ENCODE measurements at regions not wholly inside any gene's neighbourhood (a gene's known extent, or its start where the extent isn't known, plus 50 kb on each side); places are given as distances from the start of the nearest gene placed in this dataset.
A peak's percentile ranks its signal among the peaks of the same experiment; 100 is the strongest.

DNA sequence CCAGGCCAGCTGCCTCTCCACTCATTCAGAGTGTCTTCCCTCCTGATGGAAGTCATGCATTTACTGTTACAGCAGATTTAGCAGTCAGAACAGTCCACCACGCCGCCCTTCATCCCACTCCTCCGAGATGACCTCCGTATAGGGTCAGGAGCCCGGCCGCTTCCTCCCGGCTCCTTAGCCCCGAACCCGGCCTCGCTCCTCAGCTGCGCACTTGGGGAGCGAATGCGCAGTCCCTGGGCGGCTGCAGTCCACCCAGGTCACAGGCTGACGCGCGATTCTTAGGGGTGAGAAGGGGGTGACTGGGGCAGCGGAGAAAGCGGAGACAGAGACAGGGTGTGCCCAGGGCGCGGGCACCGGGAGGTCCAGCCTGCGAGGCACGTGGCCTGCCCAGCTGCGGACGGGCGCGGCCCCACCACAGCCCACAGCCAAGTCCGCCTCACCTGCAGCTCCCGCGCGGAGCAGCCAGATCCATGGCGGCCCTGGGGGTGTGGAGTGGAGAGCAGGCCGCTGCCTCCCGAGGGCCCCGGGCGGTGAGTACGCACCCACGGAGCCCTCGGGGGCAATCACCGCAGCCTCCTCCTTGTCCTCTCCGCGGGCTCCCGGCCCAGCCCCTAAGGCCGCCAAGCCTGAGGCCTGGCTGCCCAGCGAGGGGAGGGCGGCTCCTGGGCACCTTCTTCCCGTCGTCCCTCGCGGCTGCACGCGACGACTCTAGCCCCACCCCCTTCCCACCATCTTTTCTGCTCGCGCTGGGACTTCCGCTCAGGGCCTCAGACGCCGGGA is 286.6 kb downstream of the BRD1 start:
- Histone ChIP-seq H4K20me1 (ENCODE audit: insufficient read depth, low read depth, low read length) (no peaks in the 10 kb centered on the region), H3K36me3 (ENCODE audit: insufficient read depth, low read length) (no peaks in the 10 kb centered on the region), H3K9me2 (replicated peaks; ENCODE audit: insufficient read depth, low read length) (no peaks in the 10 kb centered on the region), H3K27ac (ENCODE audit: low read length) (no peak overlapping the region), H2AFZ (ENCODE audit: low read length) (no peak overlapping the region), H3K4me2 (ENCODE audit: low read depth, low read length, poor library complexity, severe bottlenecking) (no peak overlapping the region), H3K9me3 (ENCODE audit: low read length) (no peaks in the 10 kb centered on the region), H3K4me3 (ENCODE audit: low read length) (no peak overlapping the region), H3K9ac (ENCODE audit: low read length) (no peak overlapping the region), H3K79me2 (ENCODE audit: low read length) (peaks cover 31% of the 10 kb centered on the region), H3K4me1 (ENCODE audit: low read length) (peaks cover 63% of the 10 kb centered on the region), H3K27me3 (ENCODE audit: low read length) (no peaks in the 10 kb centered on the region)
- no peak for DNase-seq

DNA sequence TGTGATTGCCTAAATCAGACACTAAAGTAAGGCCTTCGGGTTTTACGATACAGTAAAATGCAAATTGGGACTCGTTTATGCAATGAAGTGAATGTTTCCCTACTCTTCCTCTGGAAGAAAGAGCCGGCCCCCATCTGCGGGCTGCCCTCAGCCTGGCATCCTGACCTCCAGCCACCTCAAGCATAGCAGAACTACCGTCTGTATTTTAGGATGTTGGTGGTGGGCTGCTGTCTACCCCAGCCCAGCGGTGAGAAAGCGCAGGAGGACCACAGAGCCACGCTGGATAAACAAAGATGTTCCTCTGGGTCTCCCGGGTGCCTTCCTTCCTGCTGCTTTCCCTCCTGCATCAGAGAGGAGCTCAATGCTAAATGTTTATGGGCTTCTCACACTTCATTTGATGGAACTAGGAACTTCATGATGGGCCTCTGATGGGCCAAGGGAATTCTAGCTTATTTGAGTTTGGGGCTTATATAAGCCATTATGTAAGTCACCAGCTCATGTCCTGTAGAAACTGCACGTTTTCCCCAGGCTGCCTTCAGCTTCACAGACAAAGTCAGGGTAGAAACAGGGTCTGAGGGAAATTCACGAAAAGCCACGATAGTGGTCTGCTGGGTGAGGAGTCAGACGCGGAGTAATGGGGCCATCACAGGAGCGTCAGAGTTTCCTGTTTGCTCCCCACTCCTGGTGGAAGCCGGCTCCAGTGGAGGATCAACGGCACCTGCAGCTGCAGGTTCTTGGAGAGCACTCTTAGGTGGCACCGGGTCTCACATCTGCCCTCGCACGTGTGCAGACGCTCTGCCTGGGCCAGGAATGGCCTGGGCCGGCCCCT is 287.4 kb downstream of the BRD1 start:
- H3K9me2 ChIP-seq (replicated peaks; ENCODE audit: insufficient read depth, low read length): no peaks in the 10 kb centered on the region
- no peaks in the 10 kb centered on the region for H3K9me3 ChIP-seq (ENCODE audit: low read length)
- peak overlapping the region; percentile 97 for H3K27ac ChIP-seq (ENCODE audit: low read length)
- no peak overlapping the region for H2AFZ ChIP-seq (ENCODE audit: low read length)
- no peak overlapping the region for H3K9ac ChIP-seq (ENCODE audit: low read length)
- peaks cover 71% of the 10 kb centered on the region for H3K4me1 ChIP-seq (ENCODE audit: low read length)
- H3K27me3 ChIP-seq (ENCODE audit: low read length): no peaks in the 10 kb centered on the region
- H3K4me2 ChIP-seq (ENCODE audit: low read depth, low read length, poor library complexity, severe bottlenecking): peak overlapping the region; percentile 4
- no peaks in the 10 kb centered on the region for H4K20me1 ChIP-seq (ENCODE audit: insufficient read depth, low read depth, low read length)
- DNase-seq: no peak
- H3K79me2 ChIP-seq (ENCODE audit: low read length): peaks cover 31% of the 10 kb centered on the region
- H3K36me3 ChIP-seq (ENCODE audit: insufficient read depth, low read length): no peaks in the 10 kb centered on the region
- H3K4me3 ChIP-seq (ENCODE audit: low read length): no peak overlapping the region

DNA sequence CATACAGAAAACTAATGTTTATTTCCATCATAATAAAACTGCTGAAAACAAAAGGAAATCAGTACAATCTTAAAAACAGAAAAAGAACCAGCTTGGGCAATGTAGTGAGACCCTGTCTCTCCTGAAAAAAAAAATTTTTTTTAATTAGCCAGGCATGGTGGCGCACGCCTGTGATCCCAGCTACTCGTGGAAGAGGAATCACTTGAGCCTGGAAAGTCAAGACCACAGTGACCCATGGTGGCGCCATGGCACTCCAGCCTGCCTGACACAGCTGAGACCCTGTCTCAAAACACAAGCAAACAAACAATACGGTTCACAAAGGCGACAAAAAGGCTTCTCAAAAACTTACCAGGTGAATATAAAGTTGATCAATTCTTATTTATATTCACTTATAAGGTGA is 289.7 kb downstream of the BRD1 start:
- H3K27me3 ChIP-seq (ENCODE audit: low read length): no peaks in the 10 kb centered on the region
- peak overlapping the region; percentile 69 for H3K4me2 ChIP-seq (ENCODE audit: low read depth, low read length, poor library complexity, severe bottlenecking)
- H3K4me3 ChIP-seq (ENCODE audit: low read length): peak overlapping the region; percentile 47
- H3K4me1 ChIP-seq (ENCODE audit: low read length): peaks cover 89% of the 10 kb centered on the region
- H3K9ac ChIP-seq (ENCODE audit: low read length): peak overlapping the region; percentile 54
- H2AFZ ChIP-seq (ENCODE audit: low read length): no peak overlapping the region
- peak overlapping the region; percentile 97 for H3K27ac ChIP-seq (ENCODE audit: low read length)
- no peaks in the 10 kb centered on the region for H3K9me3 ChIP-seq (ENCODE audit: low read length)
- no peaks in the 10 kb centered on the region for H3K36me3 ChIP-seq (ENCODE audit: insufficient read depth, low read length)
- no peak for DNase-seq
- H4K20me1 ChIP-seq (ENCODE audit: insufficient read depth, low read depth, low read length): no peaks in the 10 kb centered on the region
- H3K79me2 ChIP-seq (ENCODE audit: low read length): peaks cover 24% of the 10 kb centered on the region
- no peaks in the 10 kb centered on the region for H3K9me2 ChIP-seq (replicated peaks; ENCODE audit: insufficient read depth, low read length)

DNA sequence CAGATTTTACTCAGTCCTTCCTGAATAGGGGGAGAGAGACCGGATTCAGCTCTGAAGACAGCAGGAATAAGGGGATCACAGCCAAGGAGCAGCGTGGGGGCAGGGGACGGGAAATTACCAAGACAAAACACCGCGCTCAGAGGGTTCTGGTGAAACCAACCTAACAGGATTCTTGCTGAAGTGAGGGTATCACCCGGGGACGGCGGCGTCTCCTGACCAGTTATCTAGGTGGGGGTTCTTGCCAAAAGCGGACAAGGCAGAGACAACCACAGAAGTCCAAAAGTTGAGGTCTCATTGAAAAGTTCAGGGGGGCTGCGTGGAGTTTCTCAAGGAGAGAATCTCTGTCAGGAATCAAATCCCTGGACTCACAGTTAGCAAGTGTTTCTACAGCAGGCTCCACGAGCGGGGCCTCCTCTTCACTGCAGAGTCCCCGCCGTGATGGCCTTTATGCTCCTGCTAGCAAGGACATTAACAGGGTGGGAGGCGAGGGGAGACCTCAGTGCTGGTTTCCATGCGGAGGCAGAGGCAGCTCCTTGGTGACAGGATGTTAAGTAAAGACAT is 291.0 kb downstream of the BRD1 start:
- Histone ChIP-seq H3K4me1 (ENCODE audit: low read length) (peaks cover 89% of the 10 kb centered on the region), H3K79me2 (ENCODE audit: low read length) (peaks cover 21% of the 10 kb centered on the region), H3K9me3 (ENCODE audit: low read length) (no peaks in the 10 kb centered on the region), H4K20me1 (ENCODE audit: insufficient read depth, low read depth, low read length) (no peaks in the 10 kb centered on the region), H3K27me3 (ENCODE audit: low read length) (no peaks in the 10 kb centered on the region), H3K4me2 (ENCODE audit: low read depth, low read length, poor library complexity, severe bottlenecking) (no peak overlapping the region), H3K36me3 (ENCODE audit: insufficient read depth, low read length) (no peaks in the 10 kb centered on the region), H3K9me2 (replicated peaks; ENCODE audit: insufficient read depth, low read length) (no peaks in the 10 kb centered on the region), H3K27ac (ENCODE audit: low read length) (peak overlapping the region; percentile 97), H3K9ac (ENCODE audit: low read length) (0 out of 2 replicates have a peak overlapping the region, but pooled peaks have one; percentile 4), H3K4me3 (ENCODE audit: low read length) (no peak overlapping the region), H2AFZ (ENCODE audit: low read length) (no peak overlapping the region)
- DNase-seq: no peak

GRCh38 chr22:49535527-49536125 is 292.0 kb downstream of the BRD1 start:
- no peak for DNase-seq
- H4K20me1 ChIP-seq (ENCODE audit: insufficient read depth, low read depth, low read length): no peaks in the 10 kb centered on the region

GRCh38 chr22:49535126-49535525 is 292.5 kb downstream of the BRD1 start:
- Histone ChIP-seq H3K27ac (ENCODE audit: low read length) (peak overlapping the region; percentile 97), H3K36me3 (ENCODE audit: insufficient read depth, low read length) (no peaks in the 10 kb centered on the region), H3K4me1 (ENCODE audit: low read length) (peaks cover 88% of the 10 kb centered on the region), H3K4me2 (ENCODE audit: low read depth, low read length, poor library complexity, severe bottlenecking) (peak overlapping the region; percentile 25), H3K9me3 (ENCODE audit: low read length) (no peaks in the 10 kb centered on the region), H2AFZ (ENCODE audit: low read length) (no peak overlapping the region), H3K27me3 (ENCODE audit: low read length) (no peaks in the 10 kb centered on the region), H3K79me2 (ENCODE audit: low read length) (peaks cover 21% of the 10 kb centered on the region), H3K9ac (ENCODE audit: low read length) (peak overlapping the region; percentile 60), H3K9me2 (replicated peaks; ENCODE audit: insufficient read depth, low read length) (no peaks in the 10 kb centered on the region), H3K4me3 (ENCODE audit: low read length) (no peak overlapping the region), H4K20me1 (ENCODE audit: insufficient read depth, low read depth, low read length) (no peaks in the 10 kb centered on the region)
- DNase-seq: no peak

More at GRCh38 chr22:49535527-49536125, 292.0 kb downstream of the BRD1 start:
- peak overlapping the region; percentile 60 for H3K9ac ChIP-seq (ENCODE audit: low read length)
- H3K4me2 ChIP-seq (ENCODE audit: low read depth, low read length, poor library complexity, severe bottlenecking): peak overlapping the region; percentile 25
- no peak overlapping the region for H2AFZ ChIP-seq (ENCODE audit: low read length)
- H3K9me3 ChIP-seq (ENCODE audit: low read length): no peaks in the 10 kb centered on the region
- H3K79me2 ChIP-seq (ENCODE audit: low read length): peaks cover 21% of the 10 kb centered on the region
- H3K27me3 ChIP-seq (ENCODE audit: low read length): no peaks in the 10 kb centered on the region
- H3K36me3 ChIP-seq (ENCODE audit: insufficient read depth, low read length): no peaks in the 10 kb centered on the region
- peak overlapping the region; percentile 97 for H3K27ac ChIP-seq (ENCODE audit: low read length)
- H3K4me1 ChIP-seq (ENCODE audit: low read length): peaks cover 88% of the 10 kb centered on the region
- H3K4me3 ChIP-seq (ENCODE audit: low read length): no peak overlapping the region; the same call in 1 of the 2 replicates
- H3K9me2 ChIP-seq (replicated peaks; ENCODE audit: insufficient read depth, low read length): no peaks in the 10 kb centered on the region

- Histone ChIP-seq H3K79me2 (ENCODE audit: low read length) (peaks cover 21% of the 10 kb centered on the region), H3K4me2 (ENCODE audit: low read depth, low read length, poor library complexity, severe bottlenecking) (peak overlapping the region; percentile 25), H3K4me3 (ENCODE audit: low read length) (no peak overlapping the region), H2AFZ (ENCODE audit: low read length) (no peak overlapping the region), H3K9ac (ENCODE audit: low read length) (peak overlapping the region; percentile 53), H3K9me2 (replicated peaks; ENCODE audit: insufficient read depth, low read length) (no peaks in the 10 kb centered on the region), H3K27ac (ENCODE audit: low read length) (peak overlapping the region; percentile 97), H3K9me3 (ENCODE audit: low read length) (no peaks in the 10 kb centered on the region), H3K27me3 (ENCODE audit: low read length) (no peaks in the 10 kb centered on the region), H3K36me3 (ENCODE audit: insufficient read depth, low read length) (no peaks in the 10 kb centered on the region), H4K20me1 (ENCODE audit: insufficient read depth, low read depth, low read length) (no peaks in the 10 kb centered on the region), H3K4me1 (ENCODE audit: low read length) (peaks cover 80% of the 10 kb centered on the region)
- DNase-seq: no peak
Observed at GRCh38 chr22:49534386-49534785, 293.3 kb downstream of the BRD1 start.

Data from Karpas-422 (cell line).